Ovary (tissue), 3 donors: ENCODE measurements at regions not wholly inside any gene's neighbourhood (a gene's known extent, or its start where the extent isn't known, plus 50 kb on each side); places are given as distances from the start of the nearest gene placed in this dataset.

Experiments
- POLR2A ChIP-seq: fragments of 450-650 bp; IDR thresholded peaks from one replicate; pipeline ENCODE4 v1.6.1; 2017; ENCODE audit warnings: antibody characterized with exemption, mild to moderate bottlenecking, moderate library complexity
- TF ChIP-seq, protein P1 (sequence below), 3 donors: fragments of 450-650 bp in 2 of 3; fragments of 200-600 bp in 1 of 3; IDR thresholded peaks; one replicate each; pipeline versions ENCODE4 v1.5.1 to v1.8.0; 2016 to 2022; ENCODE audit warnings: antibody characterized with exemption in 3 of 3, mild to moderate bottlenecking in 1 of 3
- donor health status: DM: no; HTN: no; CAD: no.

DNA sequence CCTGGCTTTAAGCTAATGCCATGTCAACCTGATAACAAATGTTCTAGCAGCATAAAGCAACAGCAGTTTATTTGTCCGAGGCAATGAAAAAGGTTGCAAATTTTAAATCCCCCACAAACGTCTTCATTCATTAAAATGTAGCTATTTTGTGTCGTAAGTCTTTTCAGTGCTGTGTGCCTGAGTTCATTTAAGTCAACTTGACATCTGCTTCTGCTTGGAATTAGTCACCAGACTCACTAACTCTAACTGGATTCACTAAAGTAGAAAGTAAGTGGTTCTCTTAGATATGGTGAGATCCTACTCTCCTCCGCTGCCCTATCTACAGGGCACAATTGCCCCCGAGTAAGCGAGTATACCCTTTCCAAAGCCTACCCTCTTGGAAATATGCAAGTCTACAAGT lies 118.4 kb upstream of the CHRM3 start:
- TF ChIP-seq, protein P1, sequence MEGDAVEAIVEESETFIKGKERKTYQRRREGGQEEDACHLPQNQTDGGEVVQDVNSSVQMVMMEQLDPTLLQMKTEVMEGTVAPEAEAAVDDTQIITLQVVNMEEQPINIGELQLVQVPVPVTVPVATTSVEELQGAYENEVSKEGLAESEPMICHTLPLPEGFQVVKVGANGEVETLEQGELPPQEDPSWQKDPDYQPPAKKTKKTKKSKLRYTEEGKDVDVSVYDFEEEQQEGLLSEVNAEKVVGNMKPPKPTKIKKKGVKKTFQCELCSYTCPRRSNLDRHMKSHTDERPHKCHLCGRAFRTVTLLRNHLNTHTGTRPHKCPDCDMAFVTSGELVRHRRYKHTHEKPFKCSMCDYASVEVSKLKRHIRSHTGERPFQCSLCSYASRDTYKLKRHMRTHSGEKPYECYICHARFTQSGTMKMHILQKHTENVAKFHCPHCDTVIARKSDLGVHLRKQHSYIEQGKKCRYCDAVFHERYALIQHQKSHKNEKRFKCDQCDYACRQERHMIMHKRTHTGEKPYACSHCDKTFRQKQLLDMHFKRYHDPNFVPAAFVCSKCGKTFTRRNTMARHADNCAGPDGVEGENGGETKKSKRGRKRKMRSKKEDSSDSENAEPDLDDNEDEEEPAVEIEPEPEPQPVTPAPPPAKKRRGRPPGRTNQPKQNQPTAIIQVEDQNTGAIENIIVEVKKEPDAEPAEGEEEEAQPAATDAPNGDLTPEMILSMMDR (IDR thresholded peaks at IDR 0.05): no peak
- no peak for TF ChIP-seq POLR2A
